H1 (cell line): ENCODE measurements at regions not wholly inside any gene's neighbourhood (a gene's known extent, or its start where the extent isn't known, plus 50 kb on each side); places are given as distances from the start of the nearest gene placed in this dataset.

ENCODE experiments used
- CTCF ChIA-PET: fragments of 300-600 bp; sonication (Branson Sonifier 250); formaldehyde crosslinking; loops from one replicate; lab custom pipeline; 2021; ENCODE audit not compliant: partially characterized antibody; lab: Charles Lee
- POLR2A ChIA-PET: fragments of 300-600 bp; sonication (Branson Sonifier 250); formaldehyde crosslinking; loops from one replicate; lab custom pipeline; 2021; ENCODE audit warnings: inconsistent platforms; ENCODE audit not compliant: partially characterized antibody; lab: Charles Lee
- DNase-seq, 2 experiments: peaks; one replicate each; pipeline versions ENCODE4 v3.0.0 to v3.0.0-alpha.2; 2010 to 2022; ENCODE audit warnings: low spot score in 2 of 2, low read depth in 1 of 2, mixed read lengths in 1 of 2
- FAIRE-seq: peaks from 2 replicates; lab custom pipeline; 2011; peaks lifted over from hg19 to GRCh38; lab: Jason Lieb, UNC
- H2AFZ ChIP-seq: 2 replicates; pipeline ENCODE4 v1.8.1; 2012; ENCODE audit warnings: low read length, inconsistent platforms
- H2AK5ac ChIP-seq: 2 replicates; pipeline ENCODE4 v1.6.1; 2013; ENCODE audit warnings: low read depth, low read length
- H2BK120ac ChIP-seq: replicated peaks from 2 replicates; pipeline ENCODE3; 2013; ENCODE audit warnings: low read depth, low read length, inconsistent platforms
- H2BK12ac ChIP-seq: 2 replicates; pipeline ENCODE4 v1.6.1; 2013; ENCODE audit warnings: low read depth, low read length
- H2BK15ac ChIP-seq: 2 replicates; pipeline ENCODE4 v1.6.1; 2013; ENCODE audit warnings: low read length
- H2BK20ac ChIP-seq: 2 replicates; pipeline ENCODE4 v1.6.1; 2013; ENCODE audit warnings: low read length
- H2BK5ac ChIP-seq: 2 replicates; pipeline ENCODE4 v1.6.1; 2013; ENCODE audit warnings: low read depth, low read length
- H3K14ac ChIP-seq: 2 replicates; pipeline ENCODE4 v1.6.1; 2013; ENCODE audit warnings: inconsistent platforms; ENCODE audit not compliant: insufficient read length
- H3K18ac ChIP-seq: 2 replicates; pipeline ENCODE4 v1.6.1; 2013; ENCODE audit warnings: low read length; ENCODE audit errors: extremely low read depth
- H3K23ac ChIP-seq: 2 replicates; pipeline ENCODE4 v1.6.1; 2013; ENCODE audit warnings: inconsistent platforms; ENCODE audit not compliant: insufficient read length
- H3K23me2 ChIP-seq: 2 replicates; pipeline ENCODE4 v1.6.1; 2013; ENCODE audit warnings: low read depth, low read length
- H3K27ac ChIP-seq: 2 replicates; pipeline ENCODE4 v1.6.1; 2011; ENCODE audit warnings: low read depth, low read length, inconsistent platforms
- H3K27me3 ChIP-seq, 4 experiments: replicated peaks in 1 of 4; 1 replicate in 1 of 4; 2 replicates in 3 of 4; pipeline versions ENCODE4 v1.6.1 to v1.8.1; 2011 to 2013; ENCODE audit warnings: low read length in 3 of 4, mild to moderate bottlenecking in 3 of 4, inconsistent platforms in 2 of 4, mixed read lengths in 2 of 4, moderate library complexity in 1 of 4; ENCODE audit not compliant: control insufficient read depth in 3 of 4, insufficient read depth in 3 of 4; ENCODE audit errors: extremely low read depth in 1 of 4
- H3K36me3 ChIP-seq, 4 experiments: 2 replicates each; pipeline versions ENCODE4 v1.6.1 to v1.8.1; 2011 to 2013; ENCODE audit warnings: mild to moderate bottlenecking in 4 of 4, low read length in 3 of 4, moderate library complexity in 2 of 4, control low read depth in 1 of 4, inconsistent platforms in 1 of 4; ENCODE audit not compliant: insufficient read depth in 4 of 4, control insufficient read depth in 2 of 4
- H3K4ac ChIP-seq: replicated peaks from 2 replicates; pipeline ENCODE3; 2013; ENCODE audit warnings: low read length, low read depth, mixed read lengths, inconsistent platforms; ENCODE audit not compliant: insufficient read length
- H3K4me1 ChIP-seq, 4 experiments: replicated peaks in 1 of 4; 1 replicate in 1 of 4; 2 replicates in 3 of 4; pipeline versions ENCODE4 v1.6.1 to v1.8.1; 2011 to 2013; ENCODE audit warnings: low read length in 3 of 4, inconsistent platforms in 2 of 4, mixed read lengths in 1 of 4; ENCODE audit not compliant: insufficient read depth in 4 of 4, control insufficient read depth in 3 of 4
- H3K4me2 ChIP-seq, 2 experiments: 2 replicates each; pipeline versions ENCODE4 v1.6.1 to v1.8.1; 2011 to 2013; ENCODE audit warnings: low read depth in 2 of 2, low read length in 2 of 2, control low read depth in 1 of 2, inconsistent platforms in 1 of 2, mild to moderate bottlenecking in 1 of 2; ENCODE audit not compliant: insufficient read depth in 1 of 2
- H3K4me3 ChIP-seq, 4 experiments: fragments of 200-600, 300-600 bp in 1 of 4; sonication (generic), shearing (Covaris generic), sonication (Bioruptor Twin) in 1 of 4; 2 replicates each; pipeline versions ENCODE4 v1.5.1 to v1.8.1; 2011 to 2016; ENCODE audit warnings: low read length in 4 of 4, low read depth in 3 of 4, control low read depth in 2 of 4, inconsistent platforms in 2 of 4, mild to moderate bottlenecking in 2 of 4, mixed read lengths in 1 of 4, moderate library complexity in 1 of 4; ENCODE audit not compliant: insufficient read depth in 2 of 4; ENCODE audit errors: extremely low read depth in 1 of 4
- H3K56ac ChIP-seq: replicated peaks from 2 replicates; pipeline ENCODE3; 2013; ENCODE audit warnings: low read depth, mild to moderate bottlenecking, mixed read lengths, low read length, inconsistent platforms; ENCODE audit not compliant: insufficient read length
- H3K79me1 ChIP-seq: 2 replicates; pipeline ENCODE4 v1.6.1; 2013; ENCODE audit warnings: low read depth, low read length, control low read depth
- H3K79me2 ChIP-seq, 2 experiments: 2 replicates each; pipeline versions ENCODE4 v1.6.1 to v1.8.1; 2012 to 2013; ENCODE audit warnings: low read length in 2 of 2, mild to moderate bottlenecking in 2 of 2, inconsistent platforms in 1 of 2; ENCODE audit not compliant: insufficient read depth in 2 of 2, control insufficient read depth in 1 of 2
- H3K9ac ChIP-seq, 4 experiments: replicated peaks in 1 of 4; 1 replicate in 1 of 4; 2 replicates in 3 of 4; pipeline versions ENCODE4 v1.6.1 to v1.8.1; 2011 to 2013; ENCODE audit warnings: low read depth in 3 of 4, low read length in 3 of 4, control low read depth in 2 of 4, mild to moderate bottlenecking in 2 of 4, moderate library complexity in 2 of 4, inconsistent platforms in 1 of 4; ENCODE audit errors: extremely low read depth in 1 of 4
- H3K9me3 ChIP-seq, 2 experiments: 2 replicates each; pipeline versions ENCODE4 v1.6.1 to v1.8.1; 2012 to 2013; ENCODE audit warnings: mild to moderate bottlenecking in 2 of 2, moderate library complexity in 2 of 2, control low read depth in 1 of 2, inconsistent platforms in 1 of 2, low read depth in 1 of 2, low read length in 1 of 2, mixed read lengths in 1 of 2; ENCODE audit not compliant: insufficient read depth in 2 of 2
- H4K20me1 ChIP-seq, 2 experiments: replicated peaks in 1 of 2; 2 replicates each; pipeline versions ENCODE3 to v1.8.1; 2011 to 2013; ENCODE audit warnings: inconsistent platforms in 2 of 2, low read length in 2 of 2, mild to moderate bottlenecking in 1 of 2; ENCODE audit not compliant: insufficient read depth in 2 of 2, control insufficient read depth in 1 of 2
- H4K5ac ChIP-seq: 2 replicates; pipeline ENCODE4 v1.6.1; 2013; ENCODE audit warnings: low read length, low read depth, mixed read lengths, inconsistent platforms; ENCODE audit not compliant: insufficient read length
- H4K8ac ChIP-seq: 2 replicates; pipeline ENCODE4 v1.8.0; 2013; ENCODE audit warnings: mild to moderate bottlenecking, moderate library complexity, low read length, inconsistent platforms; ENCODE audit not compliant: insufficient read depth; ENCODE audit errors: extremely low read depth
- H4K91ac ChIP-seq: replicated peaks from 2 replicates; pipeline ENCODE3; 2013; ENCODE audit warnings: low read length, mixed read lengths, inconsistent platforms; ENCODE audit not compliant: insufficient read length
- CHD1 ChIP-seq: IDR thresholded peaks from 2 replicates; pipeline ENCODE4 v1.6.1; 2012; ENCODE audit warnings: low read depth, low read length, improper control_type of control experiment
- CREB1 ChIP-seq: IDR thresholded peaks from 2 replicates; pipeline ENCODE4 v1.6.1; 2012; ENCODE audit warnings: inconsistent platforms
- CTBP2 ChIP-seq: IDR thresholded peaks from 2 replicates; pipeline ENCODE4 v1.7.0; 2011; ENCODE audit warnings: borderline replicate concordance, mild to moderate bottlenecking, moderate library complexity, mixed read lengths, low read length; ENCODE audit not compliant: insufficient read depth, insufficient read length
- EGR1 ChIP-seq: IDR thresholded peaks from 2 replicates; pipeline ENCODE4 v1.6.1; 2011; ENCODE audit warnings: low read depth, low read length, borderline replicate concordance
- HDAC6 ChIP-seq: IDR thresholded peaks from one replicate; pipeline ENCODE4 v1.7.1; 2012; ENCODE audit warnings: low read depth, mild to moderate bottlenecking, inconsistent platforms, low read length, moderate library complexity
- JUND ChIP-seq: IDR thresholded peaks from 2 replicates; pipeline ENCODE4 v1.6.1; 2011; ENCODE audit warnings: mild to moderate bottlenecking, improper control_type of control experiment, low read length
- POU5F1 ChIP-seq: IDR thresholded peaks from 2 replicates; pipeline ENCODE4 v1.6.1; 2011; ENCODE audit warnings: low read depth, mild to moderate bottlenecking, low read length, moderate library complexity
- SIRT6 ChIP-seq: IDR thresholded peaks from one replicate; pipeline ENCODE4 v1.7.1; 2012; ENCODE audit warnings: low read length, inconsistent platforms
- SUZ12 ChIP-seq: fragments of 200-600 bp; sonication (generic); IDR thresholded peaks from 2 replicates; pipeline ENCODE4 v1.6.1; 2012; ENCODE audit warnings: mild to moderate bottlenecking, inconsistent platforms, low read length, moderate library complexity, mixed read lengths
- TBP ChIP-seq: IDR thresholded peaks from 2 replicates; pipeline ENCODE4 v1.6.1; 2011; ENCODE audit warnings: low read depth, low read length, improper control_type of control experiment

- H2AFZ ChIP-seq: no peak overlapping the region
- H3K9me3 ChIP-seq: no peaks in the 10 kb centered on the region
- H2BK20ac ChIP-seq: no peak overlapping the region
- CTCF ChIA-PET: interaction anchor here (0.8 to 1.6 kb wide), 2 partner anchors 14 to 18 kb away, joined by 3 to 4 read pairs; no protein-coding TSS in a partner anchor
- H3K23me2 ChIP-seq: no peaks in the 10 kb centered on the region
- H3K4ac ChIP-seq: no peak overlapping the region
- no peak overlapping the region for H2BK120ac ChIP-seq
- no peak overlapping the region for H3K4me2 ChIP-seq
- H3K9ac ChIP-seq: no peak overlapping the region
- TF ChIP-seq CREB1: no peak
- no peak for TF ChIP-seq POU5F1
- TF ChIP-seq CHD1: no peak
- TF ChIP-seq JUND: no peak
- TF ChIP-seq EGR1: no peak
- no peak for TF ChIP-seq SUZ12
- no peak for TF ChIP-seq SIRT6
- no peak for TF ChIP-seq TBP
- TF ChIP-seq CTBP2: no peak
- TF ChIP-seq HDAC6: no peak
- no peaks in the 10 kb centered on the region for H3K79me2 ChIP-seq
- no peak overlapping the region for H3K56ac ChIP-seq
- H2BK15ac ChIP-seq: no peak overlapping the region
- no peak overlapping the region for H3K18ac ChIP-seq
- no peak overlapping the region for H2BK5ac ChIP-seq
- no peaks in the 10 kb centered on the region for H3K27me3 ChIP-seq
- POLR2A ChIA-PET: interaction anchor here (1.5 kb wide), 1 partner anchor 52 kb away, joined by 3 read pairs; no protein-coding TSS in a partner anchor
- DNase-seq: no peak
- H3K4me1 ChIP-seq: no peaks in the 10 kb centered on the region
- no peak overlapping the region for H3K4me3 ChIP-seq
- no peak overlapping the region for H4K8ac ChIP-seq
- H4K91ac ChIP-seq: no peak overlapping the region
- no peak overlapping the region for H3K27ac ChIP-seq
- H4K5ac ChIP-seq: no peak overlapping the region
- no peaks in the 10 kb centered on the region for H4K20me1 ChIP-seq
- H2BK12ac ChIP-seq: no peak overlapping the region
- no peaks in the 10 kb centered on the region for H3K79me1 ChIP-seq
- FAIRE-seq: no peak
- no peaks in the 10 kb centered on the region for H3K36me3 ChIP-seq
- no peak overlapping the region for H2AK5ac ChIP-seq
- H3K14ac ChIP-seq: no peak overlapping the region
- H3K23ac ChIP-seq: no peak overlapping the region
Observed at GRCh38 chr2:180539541-180539940, 440.9 kb upstream of the UBE2E3 start.
